22Rv1 (cell line): ENCODE measurements at regions not wholly inside any gene's neighbourhood (a gene's known extent, or its start where the extent isn't known, plus 50 kb on each side); places are given as distances from the start of the nearest gene placed in this dataset.

Experiments
- ZFX ChIP-seq: fragments of 450-650 bp; IDR thresholded peaks from 2 replicates; pipeline ENCODE4 v1.6.1; 2017; ENCODE audit warnings: antibody characterized with exemption, borderline replicate concordance
- TF ChIP-seq, protein P1 (sequence below): fragments of 450-650 bp; IDR thresholded peaks from 2 replicates; pipeline ENCODE4 v1.5.1; 2017; ENCODE audit warnings: mild to moderate bottlenecking

GRCh38 chr9:7289773-7290172 lies 509.8 kb downstream of the DMAC1 start:
- TF ChIP-seq, protein P1, sequence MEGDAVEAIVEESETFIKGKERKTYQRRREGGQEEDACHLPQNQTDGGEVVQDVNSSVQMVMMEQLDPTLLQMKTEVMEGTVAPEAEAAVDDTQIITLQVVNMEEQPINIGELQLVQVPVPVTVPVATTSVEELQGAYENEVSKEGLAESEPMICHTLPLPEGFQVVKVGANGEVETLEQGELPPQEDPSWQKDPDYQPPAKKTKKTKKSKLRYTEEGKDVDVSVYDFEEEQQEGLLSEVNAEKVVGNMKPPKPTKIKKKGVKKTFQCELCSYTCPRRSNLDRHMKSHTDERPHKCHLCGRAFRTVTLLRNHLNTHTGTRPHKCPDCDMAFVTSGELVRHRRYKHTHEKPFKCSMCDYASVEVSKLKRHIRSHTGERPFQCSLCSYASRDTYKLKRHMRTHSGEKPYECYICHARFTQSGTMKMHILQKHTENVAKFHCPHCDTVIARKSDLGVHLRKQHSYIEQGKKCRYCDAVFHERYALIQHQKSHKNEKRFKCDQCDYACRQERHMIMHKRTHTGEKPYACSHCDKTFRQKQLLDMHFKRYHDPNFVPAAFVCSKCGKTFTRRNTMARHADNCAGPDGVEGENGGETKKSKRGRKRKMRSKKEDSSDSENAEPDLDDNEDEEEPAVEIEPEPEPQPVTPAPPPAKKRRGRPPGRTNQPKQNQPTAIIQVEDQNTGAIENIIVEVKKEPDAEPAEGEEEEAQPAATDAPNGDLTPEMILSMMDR: no peak
- no peak for TF ChIP-seq ZFX
